A673 (cell line): ENCODE measurements at regions not wholly inside any gene's neighbourhood (a gene's known extent, or its start where the extent isn't known, plus 50 kb on each side); places are given as distances from the start of the nearest gene placed in this dataset.

Experiments used
- BruUV-seq: library from RNA; stranded (reverse); fragments of 400-500 nt; replicated peaks from 2 replicates; lab custom pipeline; 2021; lab: Mats Ljungman, UMichigan
- CTCF ChIA-PET: fragments of 300-600 bp; sonication (Branson Sonifier 250); formaldehyde crosslinking; loops from one replicate; lab custom pipeline; 2022; ENCODE audit warnings: antibody characterized with exemption; lab: Charles Lee
- POLR2A ChIA-PET: fragments of 300-600 bp; sonication (Branson Sonifier 250); formaldehyde crosslinking; loops from one replicate; lab custom pipeline; 2022; ENCODE audit warnings: antibody characterized with exemption; ENCODE audit not compliant: low non-redundant PET; lab: Charles Lee
- DNase-seq: peaks from one replicate; pipeline ENCODE4 v3.0.0-alpha.2; 2015; ENCODE audit warnings: low spot score
- H3K27ac ChIP-seq: fragments of 200-600 bp; sonication (generic); 2 replicates; pipeline ENCODE4 v1.5.1; 2016; ENCODE audit warnings: mixed run types, low read depth, mild to moderate bottlenecking, mixed read lengths, antibody characterized with exemption, low read length; ENCODE audit not compliant: poor library complexity, severe bottlenecking
- H3K27me3 ChIP-seq: fragments of 200-600 bp; sonication (generic); replicated peaks from 2 replicates; pipeline ENCODE4 v1.6.1; 2017; ENCODE audit warnings: mixed run types, low read depth, mild to moderate bottlenecking, mixed read lengths, antibody characterized with exemption, low read length; ENCODE audit not compliant: insufficient read depth, poor library complexity
- H3K36me3 ChIP-seq: fragments of 200-600 bp; sonication (generic); 2 replicates; pipeline ENCODE4 v1.6.1; 2016; ENCODE audit warnings: mixed run types, mild to moderate bottlenecking, mixed read lengths, antibody characterized with exemption, low read length; ENCODE audit not compliant: insufficient read depth, poor library complexity, severe bottlenecking
- H3K4me1 ChIP-seq: fragments of 200-600 bp; sonication (generic); 2 replicates; pipeline ENCODE4 v1.6.1; 2017; ENCODE audit warnings: mixed run types, mild to moderate bottlenecking, mixed read lengths, antibody characterized with exemption, low read length; ENCODE audit not compliant: insufficient read depth, poor library complexity, severe bottlenecking
- H3K4me3 ChIP-seq: fragments of 200-600 bp; sonication (generic); 2 replicates; pipeline ENCODE4 v1.5.1; 2016; ENCODE audit warnings: low read depth, mixed run types, mild to moderate bottlenecking, mixed read lengths, low read length; ENCODE audit not compliant: poor library complexity, severe bottlenecking
- H3K9me3 ChIP-seq: fragments of 200-600 bp; sonication (generic); 2 replicates; pipeline ENCODE4 v1.6.1; 2016; ENCODE audit warnings: mixed run types, low read depth, mild to moderate bottlenecking, mixed read lengths, antibody characterized with exemption, low read length; ENCODE audit not compliant: poor library complexity, severe bottlenecking
- CTCF ChIP-seq: fragments of 300-800, 200-600 bp; sonication (generic); conservative IDR thresholded peaks from 2 replicates; pipeline ENCODE4 v1.5.1; 2017; ENCODE audit warnings: low read depth, mild to moderate bottlenecking, antibody characterized with exemption, low read length, moderate library complexity, mixed read lengths
- EZH2 ChIP-seq: fragments of 200-600 bp; sonication (generic); IDR thresholded peaks from 2 replicates; pipeline ENCODE4 v1.6.1; 2017; ENCODE audit warnings: borderline replicate concordance, low read depth, mild to moderate bottlenecking, mixed read lengths, antibody characterized with exemption, low read length; ENCODE audit not compliant: poor library complexity, severe bottlenecking
- intact Hi-C: fragments of 100-400 bp; cut with micrococcal nuclease; formaldehyde crosslinking; loops from one replicate; pipeline ENCODE4 v1.10.0; 2022; ENCODE audit not compliant: unreplicated experiment

GRCh38 chr6:147664092-147664491 is 155.6 kb downstream of the SAMD5 start:
- H3K4me3 ChIP-seq: no peak overlapping the region
- CTCF ChIA-PET: no interaction called here
- POLR2A ChIA-PET: no interaction called here
- H3K36me3 ChIP-seq: no peaks in the 10 kb centered on the region
- DNase-seq: peak; percentile 73
- no peaks in the 10 kb centered on the region for H3K9me3 ChIP-seq
- H3K4me1 ChIP-seq: peaks cover 14% of the 10 kb centered on the region
- no TSS peak for BruUV-seq
- intact Hi-C loops: no loop called here
- H3K27me3 ChIP-seq: no peaks in the 10 kb centered on the region
- no peak overlapping the region for H3K27ac ChIP-seq
- no peak for TF ChIP-seq CTCF
- no peak for TF ChIP-seq EZH2

GRCh38 chr6:147666255-147666654 is 157.8 kb downstream of the SAMD5 start:
- intact Hi-C loops: no loop called here
- CTCF ChIA-PET: no interaction called here
- POLR2A ChIA-PET: no interaction called here

GRCh38 chr6:147667082-147667481 is 158.6 kb downstream of the SAMD5 start:
- CTCF ChIA-PET: interaction anchor here (0.6 kb wide), 1 partner anchor 247 kb away, joined by 5 read pairs; no protein-coding TSS in a partner anchor

More at GRCh38 chr6:147666255-147666654, 157.8 kb downstream of the SAMD5 start:
- peaks cover 14% of the 10 kb centered on the region for H3K4me1 ChIP-seq
- no peak for DNase-seq
- H3K9me3 ChIP-seq: peaks cover 8% of the 10 kb centered on the region
- no peaks in the 10 kb centered on the region for H3K36me3 ChIP-seq
- TF ChIP-seq EZH2 (no peak), CTCF (no peak)
- no peak overlapping the region for H3K4me3 ChIP-seq
- H3K27me3 ChIP-seq: no peaks in the 10 kb centered on the region
- no TSS peak for BruUV-seq
- no peak overlapping the region for H3K27ac ChIP-seq

More at GRCh38 chr6:147667082-147667481, 158.6 kb downstream of the SAMD5 start:
- H3K4me3 ChIP-seq: no peak overlapping the region
- no peaks in the 10 kb centered on the region for H3K36me3 ChIP-seq
- no peaks in the 10 kb centered on the region for H3K27me3 ChIP-seq
- peaks cover 8% of the 10 kb centered on the region for H3K9me3 ChIP-seq
- no peak for DNase-seq
- POLR2A ChIA-PET: no interaction called here
- no peak overlapping the region for H3K27ac ChIP-seq
- TF ChIP-seq EZH2: no peak
- TF ChIP-seq CTCF: no peak
- peaks cover 14% of the 10 kb centered on the region for H3K4me1 ChIP-seq
- no TSS peak for BruUV-seq
- intact Hi-C loops: no loop called here
